Uterus (tissue), 3 donors: ENCODE measurements at regions not wholly inside any gene's neighbourhood (a gene's known extent, or its start where the extent isn't known, plus 50 kb on each side); places are given as distances from the start of the nearest gene placed in this dataset.

Experiments used
- DNase-seq, 2 donors: peaks; one replicate each; pipeline ENCODE4 v3.0.0-alpha.2; 2019 to 2020
- H3K27ac ChIP-seq, 2 donors: fragments of 200-600 bp; sonication (generic); 1 replicate in 1 of 2; 2 replicates in 1 of 2; pipeline ENCODE4 v1.5.1; 2016 to 2018
- H3K27me3 ChIP-seq, 2 donors: fragments of 200-600 bp; sonication (generic); one replicate each; pipeline ENCODE4 v1.5.1; 2018 to 2019; ENCODE audit warnings: control low read depth in 1 of 2
- H3K36me3 ChIP-seq, 2 donors: fragments of 200-600 bp; sonication (generic); one replicate each; pipeline ENCODE4 v1.5.1; 2019; ENCODE audit warnings: control low read depth in 1 of 2
- H3K4me1 ChIP-seq, 2 donors: fragments of 200-600 bp; sonication (generic); one replicate each; pipeline ENCODE4 v1.5.1; 2018 to 2019; ENCODE audit warnings: control low read depth in 1 of 2
- H3K4me3 ChIP-seq, 2 donors: fragments of 200-600 bp; sonication (generic); 1 replicate in 1 of 2; 2 replicates in 1 of 2; pipeline ENCODE4 v1.5.1; 2018 to 2019; ENCODE audit warnings: mild to moderate bottlenecking in 1 of 2
- H3K9me3 ChIP-seq, 2 donors: fragments of 200-600 bp; sonication (generic); one replicate each; pipeline ENCODE4 v1.5.1; 2019; ENCODE audit warnings: control low read depth in 1 of 2
- CTCF ChIP-seq, 4 experiments: fragments of 200-600 bp in 2 of 4; fragments of 450-650 bp in 2 of 4; sonication (generic) in 2 of 4; IDR thresholded peaks; one replicate each; pipeline ENCODE4 v1.5.1; 2016 to 2019; ENCODE audit warnings: antibody characterized with exemption in 4 of 4, mild to moderate bottlenecking in 2 of 4, moderate library complexity in 1 of 4
- POLR2A ChIP-seq, 2 donors: fragments of 450-650 bp; IDR thresholded peaks; one replicate each; pipeline ENCODE4 v1.6.1; 2016; ENCODE audit warnings: antibody characterized with exemption in 2 of 2, mild to moderate bottlenecking in 1 of 2, moderate library complexity in 1 of 2
- intact Hi-C: fragments of 100-400 bp; cut with DNase I; formaldehyde crosslinking; loops from one replicate; pipeline ENCODE4 v1.15.1; 2023; ENCODE audit warnings: low total_unique reads
- donor health status: DM: yes; HTN: yes; CAD: no.

- Histone ChIP-seq H3K27me3 (no peaks in the 10 kb centered on the region), H3K4me3 (no peak overlapping the region), H3K9me3 (no peaks in the 10 kb centered on the region), H3K36me3 (no peaks in the 10 kb centered on the region), H3K27ac (no peak overlapping the region), H3K4me1 (no peaks in the 10 kb centered on the region)
- intact Hi-C loops: no loop called here
- no peak for DNase-seq
- TF ChIP-seq POLR2A (IDR thresholded peaks at IDR 0.05) (no peak), CTCF (IDR thresholded peaks at IDR 0.05) (no peak)
Measured at GRCh38 chr13:65724226-65724625, 1505.9 kb downstream of the PCDH9 start.

GRCh38 chr13:65722506-65722905, 1507.6 kb downstream of the PCDH9 start:
- no peak overlapping the region for H3K27ac ChIP-seq
- no peaks in the 10 kb centered on the region for H3K36me3 ChIP-seq
- no peak for DNase-seq
- no peak for TF ChIP-seq POLR2A (IDR thresholded peaks at IDR 0.05)
- TF ChIP-seq CTCF (IDR thresholded peaks at IDR 0.05): no peak
- no peaks in the 10 kb centered on the region for H3K27me3 ChIP-seq
- H3K4me3 ChIP-seq: no peak overlapping the region
- no peaks in the 10 kb centered on the region for H3K9me3 ChIP-seq
- intact Hi-C loops: no loop called here
- H3K4me1 ChIP-seq: no peaks in the 10 kb centered on the region

GRCh38 chr13:65719831-65720230, 1510.3 kb downstream of the PCDH9 start:
- no peak overlapping the region for H3K27ac ChIP-seq

GRCh38 chr13:65710514-65710913, 1519.6 kb downstream of the PCDH9 start:
- Histone ChIP-seq H3K4me1 (no peaks in the 10 kb centered on the region), H3K36me3 (no peaks in the 10 kb centered on the region), H3K9me3 (no peaks in the 10 kb centered on the region), H3K4me3 (no peak overlapping the region), H3K27me3 (no peaks in the 10 kb centered on the region), H3K27ac (no peak overlapping the region)
- no peak for DNase-seq
- intact Hi-C loops: no loop called here
- TF ChIP-seq POLR2A (IDR thresholded peaks at IDR 0.05) (no peak), CTCF (IDR thresholded peaks at IDR 0.05) (no peak)

More at GRCh38 chr13:65719831-65720230, 1510.3 kb downstream of the PCDH9 start:
- Histone ChIP-seq H3K36me3 (no peaks in the 10 kb centered on the region), H3K9me3 (no peaks in the 10 kb centered on the region), H3K4me1 (no peaks in the 10 kb centered on the region), H3K4me3 (no peak overlapping the region), H3K27me3 (no peaks in the 10 kb centered on the region)
- no peak for DNase-seq
- intact Hi-C loops: no loop called here
- TF ChIP-seq POLR2A (IDR thresholded peaks at IDR 0.05): no peak
- TF ChIP-seq CTCF (IDR thresholded peaks at IDR 0.05): no peak

- H3K9me3 ChIP-seq: no peaks in the 10 kb centered on the region
- no peak overlapping the region for H3K4me3 ChIP-seq
- no peaks in the 10 kb centered on the region for H3K27me3 ChIP-seq
- no peaks in the 10 kb centered on the region for H3K36me3 ChIP-seq
- TF ChIP-seq POLR2A (IDR thresholded peaks at IDR 0.05) (no peak), CTCF (IDR thresholded peaks at IDR 0.05) (no peak)
- H3K27ac ChIP-seq: no peak overlapping the region
- intact Hi-C loops: no loop called here
- DNase-seq: no peak
- H3K4me1 ChIP-seq: no peaks in the 10 kb centered on the region
Measured at GRCh38 chr13:65697843-65698242, 1532.3 kb downstream of the PCDH9 start.
